DMS53 treated with DMSO at 0.1 percent for 48 hours (cell line): ENCODE measurements at regions not wholly inside any gene's neighbourhood (a gene's known extent, or its start where the extent isn't known, plus 50 kb on each side); places are given as distances from the start of the nearest gene placed in this dataset.
A peak's percentile ranks its signal among the peaks of the same experiment; 100 is the strongest.
"Not testable (repeated sequence)": the region's sequence is repeated elsewhere in the genome, so short reads cannot be mapped to it uniquely, and the experiment has no call there.

Experiments used
- DNase-seq: peaks from one replicate; lab custom pipeline; 2025; ENCODE audit not compliant: unreplicated experiment; lab: John Stamatoyannopoulos, UW

DNA sequence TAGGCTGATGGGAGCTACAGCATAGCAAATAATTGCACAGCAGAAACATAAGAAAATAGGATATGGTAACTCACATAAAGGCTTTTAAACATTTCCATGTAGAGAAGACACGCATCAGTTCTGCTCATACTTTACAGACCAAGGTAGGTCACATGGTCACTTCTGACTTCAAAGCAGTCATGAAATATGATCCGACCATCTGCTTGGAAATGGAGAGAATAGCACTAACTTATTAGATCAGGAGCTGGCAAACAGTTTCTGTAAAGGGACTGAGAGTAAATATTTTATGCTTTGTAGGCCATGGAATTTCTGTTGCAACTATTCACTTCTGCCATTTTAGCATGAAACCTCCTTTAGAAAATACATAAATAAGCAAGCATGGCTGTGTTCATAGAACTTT, 936.6 kb upstream of the FANCL start:
- DNase-seq: peak; percentile 98

DNA sequence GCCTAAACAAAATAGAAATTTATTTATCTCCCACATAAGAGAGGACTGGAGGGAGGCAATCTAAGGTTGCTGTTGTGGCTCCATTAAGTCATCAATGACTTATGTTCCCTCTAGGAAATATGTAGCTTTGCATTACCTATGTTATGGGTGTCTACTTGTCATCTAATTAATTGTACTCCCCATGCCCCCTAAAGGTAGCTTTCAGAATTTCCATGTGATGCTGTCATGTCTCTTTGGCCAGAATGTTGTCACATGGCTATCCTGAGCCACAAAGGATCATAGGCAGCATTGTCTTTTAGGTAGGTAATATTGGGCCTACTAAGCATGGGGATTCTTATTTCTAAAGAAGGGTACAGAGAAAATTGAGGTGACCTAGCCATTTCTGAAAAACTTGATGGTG, 935.6 kb upstream of the FANCL start:
- DNase-seq: peak; percentile 30

DNA sequence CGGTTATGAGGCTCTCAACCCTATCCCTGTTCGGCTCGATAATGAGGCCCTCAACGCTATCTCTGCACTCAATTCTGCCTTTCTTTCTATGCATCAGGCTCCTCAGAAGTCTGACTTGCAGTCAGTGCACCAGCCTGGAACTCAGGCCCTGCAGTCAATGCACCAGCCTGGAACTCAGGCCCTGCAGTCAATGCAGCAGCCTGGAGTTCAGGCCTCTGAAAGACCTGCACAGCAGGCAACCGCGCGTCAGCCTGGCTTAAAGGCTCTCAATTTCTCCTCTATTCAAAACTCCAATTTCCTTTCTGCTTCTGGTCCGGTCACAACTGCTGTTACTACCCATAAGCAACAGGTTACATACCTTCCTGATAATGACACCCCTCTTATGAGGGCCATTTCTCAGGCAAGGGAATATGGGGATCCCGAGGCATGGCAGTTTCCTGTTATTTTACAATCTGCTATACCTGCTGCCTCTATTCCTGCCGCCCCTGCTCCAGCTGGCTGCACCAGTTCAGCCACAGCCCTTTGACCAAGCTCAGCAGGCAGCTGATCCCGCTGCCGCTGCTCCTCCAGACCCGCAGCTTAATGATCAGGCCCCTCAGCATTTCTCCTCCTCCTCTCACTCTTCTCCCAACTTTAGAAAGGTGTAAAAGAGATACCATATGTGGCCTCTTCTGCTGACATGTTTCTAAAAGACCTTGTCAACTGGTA, 933.6 kb upstream of the FANCL start:
- no peak for DNase-seq

DNA sequence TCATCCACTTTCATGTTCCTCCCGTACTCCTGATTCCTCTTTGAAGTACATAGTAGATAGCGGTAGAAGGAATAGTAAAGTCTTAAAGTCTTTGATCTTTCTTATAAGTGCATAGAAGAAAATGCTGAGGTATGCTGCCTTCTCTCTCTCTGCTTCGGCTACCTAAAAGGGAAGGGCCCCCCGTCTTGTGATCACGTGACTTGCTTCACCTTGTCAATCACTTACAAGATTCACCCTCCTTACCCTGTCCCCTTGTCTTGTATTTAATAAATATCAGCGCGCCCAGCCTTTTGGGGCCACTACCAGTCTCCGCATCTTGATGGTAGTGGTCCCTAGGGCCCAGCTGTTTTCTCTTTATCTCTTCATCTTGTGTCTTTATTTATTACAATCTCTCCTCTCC, 932.2 kb upstream of the FANCL start:
- no peak for DNase-seq

DNA sequence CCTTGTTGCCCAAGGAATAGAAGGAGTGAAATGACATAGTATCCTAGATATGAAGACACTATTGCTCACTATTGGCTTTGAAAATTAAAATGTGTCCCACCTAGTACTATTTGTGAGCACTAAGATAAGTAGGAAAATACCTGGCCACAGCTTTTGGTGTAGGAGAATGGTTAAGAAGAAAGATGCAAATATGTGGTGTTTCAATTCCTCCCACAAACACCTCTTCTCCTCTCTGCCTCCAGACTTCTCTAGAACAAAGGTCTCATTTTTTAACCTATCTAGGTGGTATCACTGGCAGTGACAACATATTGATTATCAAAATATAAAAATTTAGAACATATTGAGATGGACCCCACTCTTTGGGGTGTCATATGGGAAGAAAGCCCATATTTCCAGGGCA, 929.9 kb upstream of the FANCL start:
- no peak for DNase-seq

DNA sequence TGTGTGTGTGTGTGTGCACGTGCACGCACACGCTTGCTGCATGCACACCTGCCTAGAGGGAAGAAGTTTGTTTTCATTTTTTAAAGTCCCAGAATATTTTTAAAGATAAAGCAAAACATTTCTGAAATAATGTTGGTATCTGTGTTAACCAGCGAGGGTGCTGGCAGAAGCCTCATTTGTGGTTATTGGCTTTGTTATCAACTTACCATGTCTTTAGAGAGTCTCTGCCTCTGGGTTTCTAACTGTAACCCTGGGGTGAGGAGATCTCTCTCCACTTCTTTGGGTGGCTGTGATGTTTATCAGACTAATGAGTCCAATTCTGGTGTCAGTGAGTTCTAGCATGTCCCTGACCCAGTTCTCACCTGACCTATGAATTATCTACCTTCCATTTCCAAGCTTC, 927.6 kb upstream of the FANCL start:
- DNase-seq: no peak

DNA sequence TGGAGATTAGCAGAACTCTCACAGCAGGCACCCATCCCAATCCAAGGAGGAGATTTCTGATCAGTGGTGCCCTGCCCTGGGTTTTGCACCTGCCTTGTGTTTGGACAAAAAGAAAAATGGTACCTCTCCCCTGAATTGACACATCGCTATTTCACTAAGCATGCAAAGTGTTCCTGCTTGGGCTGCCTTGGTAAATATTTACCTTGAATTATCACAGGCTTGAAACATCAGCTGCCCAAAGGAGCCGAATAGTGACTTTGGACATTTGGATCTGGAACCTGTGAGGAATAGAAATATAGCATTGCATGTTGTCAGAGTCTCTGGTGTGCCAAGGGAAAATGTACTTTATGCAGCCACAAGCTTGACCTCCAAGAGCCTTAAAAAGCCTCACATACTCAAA, 926.4 kb upstream of the FANCL start:
- DNase-seq: peak; percentile 80

DNA sequence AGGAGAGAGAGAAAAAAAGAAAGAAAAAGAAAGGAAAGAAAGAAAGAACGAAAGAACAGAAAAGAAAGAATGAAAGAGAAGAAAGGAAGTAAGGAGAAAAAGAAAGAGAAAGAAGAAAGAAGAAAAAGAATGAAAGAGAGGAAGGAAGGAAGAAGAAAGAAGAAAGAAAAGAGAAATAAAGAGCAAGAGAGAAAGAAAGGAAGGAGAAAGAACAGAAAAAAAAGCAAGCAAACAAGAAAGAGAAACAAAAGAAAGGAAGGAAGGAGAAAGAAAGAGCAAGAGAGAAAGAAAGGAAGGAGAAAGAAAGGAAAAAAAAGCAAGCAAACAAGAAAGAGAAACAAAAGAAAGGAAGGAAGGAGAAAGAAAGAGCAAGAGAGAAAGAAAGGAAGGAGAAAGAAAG, 916.8 kb upstream of the FANCL start:
- DNase-seq: not testable (repeated sequence)

DNA sequence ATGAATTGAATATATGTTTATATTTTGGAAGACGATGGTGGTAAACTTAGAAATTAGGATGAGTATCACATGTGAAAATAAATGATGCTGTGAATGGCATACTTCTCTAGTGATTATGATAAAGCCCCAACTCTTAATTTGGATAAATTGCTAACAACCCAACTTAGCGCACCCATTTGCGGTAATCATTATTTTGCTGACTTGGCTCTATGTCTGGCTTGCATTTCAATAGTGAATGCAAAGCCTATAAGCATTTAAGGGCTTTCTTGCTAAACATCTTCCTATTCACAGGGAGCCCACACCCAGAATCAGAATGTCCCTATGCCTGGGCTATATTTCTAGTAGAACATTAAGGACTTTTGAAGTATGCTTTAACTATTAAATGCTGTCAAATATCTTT, 910.7 kb upstream of the FANCL start:
- DNase-seq: no peak

DNA sequence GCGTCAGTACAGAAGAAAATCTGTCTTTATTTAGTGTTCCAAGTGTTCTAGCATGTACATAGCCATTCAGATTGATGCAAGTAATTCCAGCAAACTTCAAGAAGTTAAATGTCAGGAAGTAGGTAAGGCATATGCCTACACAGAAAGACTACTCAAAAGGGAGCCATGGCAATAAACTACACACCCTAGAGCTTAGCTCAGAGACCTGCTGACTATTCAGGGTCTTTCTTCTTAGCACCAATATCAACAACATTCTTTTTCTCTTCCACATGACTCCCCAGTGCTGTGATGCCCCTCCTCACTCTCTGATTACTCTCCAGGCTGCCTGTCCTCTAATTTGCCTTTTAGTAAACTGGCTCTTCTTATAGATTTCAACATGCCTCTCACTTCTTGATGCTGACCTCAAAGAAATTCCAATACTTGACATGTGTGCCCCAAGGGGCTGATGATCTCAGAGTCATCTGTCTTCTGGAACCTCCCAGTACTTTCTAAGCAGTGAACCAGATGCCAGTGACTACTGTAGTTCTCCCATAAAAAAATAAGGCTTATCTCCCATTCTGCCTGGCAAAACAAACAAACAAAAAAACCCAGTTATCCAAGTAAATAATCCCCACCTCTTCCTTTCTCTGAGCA, 909.2 kb upstream of the FANCL start:
- no peak for DNase-seq

DNA sequence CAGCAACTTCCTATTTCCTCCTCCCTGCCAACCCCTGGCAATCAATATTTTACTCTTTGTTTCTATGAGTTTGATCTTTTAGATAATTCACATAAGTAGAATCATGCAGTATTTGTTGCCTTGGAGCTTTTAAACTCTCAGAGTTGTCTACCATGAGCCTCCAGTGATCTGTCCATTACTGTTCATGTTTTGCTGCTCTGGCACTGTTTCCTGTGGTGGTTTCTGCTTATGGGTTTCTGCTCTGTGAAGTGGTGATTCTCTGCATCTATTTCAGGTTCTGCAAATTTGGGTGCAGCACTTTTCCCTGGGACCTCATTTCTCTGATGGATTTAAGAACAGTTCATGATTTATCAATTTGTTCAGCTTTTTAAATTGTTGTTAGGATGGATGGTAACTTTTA, 908.1 kb upstream of the FANCL start:
- DNase-seq: no peak

DNA sequence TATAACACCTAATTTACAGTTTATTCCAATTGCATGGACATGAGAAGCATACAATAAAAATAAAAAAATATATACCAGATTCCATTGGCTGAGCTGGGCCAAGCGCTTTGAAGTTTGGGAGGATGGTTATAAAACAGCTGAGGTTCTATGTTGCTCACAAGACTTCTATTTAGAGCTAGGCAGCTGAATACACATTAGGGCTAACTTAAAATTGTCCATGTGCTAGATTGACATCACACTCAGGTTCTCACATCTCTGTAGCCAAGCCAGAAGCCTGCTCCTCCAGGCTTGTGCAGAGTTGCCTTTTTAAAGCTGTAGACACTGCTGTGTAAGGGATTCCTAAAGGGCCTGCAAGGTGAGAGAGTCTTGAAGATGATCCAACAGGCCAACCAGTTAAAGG, 871.1 kb upstream of the FANCL start:
- DNase-seq: no peak

DNA sequence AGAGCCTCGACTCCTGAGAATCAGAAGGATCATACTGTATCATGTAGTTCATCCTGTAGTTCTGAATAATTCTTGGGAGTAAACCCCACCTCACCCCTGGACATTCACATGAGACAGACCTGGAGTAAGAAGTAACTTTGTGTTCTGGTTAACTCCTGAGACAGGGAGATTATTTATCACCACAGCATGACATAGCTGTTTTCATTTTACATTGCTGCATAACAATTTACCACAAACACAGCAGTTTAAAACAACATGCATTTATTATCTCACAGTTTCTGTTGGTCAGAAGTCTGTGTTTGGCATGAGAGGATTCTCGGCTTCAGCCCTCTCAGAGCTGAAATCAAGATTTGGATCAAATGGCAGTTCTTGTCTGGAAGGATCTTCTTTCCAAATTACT, 855.8 kb upstream of the FANCL start:
- DNase-seq: no peak

DNA sequence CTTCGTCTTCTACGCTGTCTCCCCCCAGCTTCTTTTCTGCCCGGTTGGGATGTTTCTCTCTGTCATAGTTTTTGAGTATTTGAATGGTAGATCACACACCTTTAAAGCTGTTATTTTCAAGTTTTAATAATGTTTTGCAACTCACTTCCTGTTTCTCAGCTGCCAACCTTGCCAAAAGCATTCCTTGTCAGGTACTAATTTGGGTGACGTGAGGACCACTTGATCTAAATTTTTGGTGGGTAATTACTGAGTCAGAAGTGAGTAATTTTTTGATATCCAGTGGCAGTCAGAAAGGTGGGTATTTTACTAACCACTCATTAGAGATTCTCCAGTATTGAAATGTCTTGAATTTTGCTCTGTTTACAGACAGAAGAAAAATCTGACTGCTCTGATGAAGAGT, 852.4 kb upstream of the FANCL start:
- no peak for DNase-seq

DNA sequence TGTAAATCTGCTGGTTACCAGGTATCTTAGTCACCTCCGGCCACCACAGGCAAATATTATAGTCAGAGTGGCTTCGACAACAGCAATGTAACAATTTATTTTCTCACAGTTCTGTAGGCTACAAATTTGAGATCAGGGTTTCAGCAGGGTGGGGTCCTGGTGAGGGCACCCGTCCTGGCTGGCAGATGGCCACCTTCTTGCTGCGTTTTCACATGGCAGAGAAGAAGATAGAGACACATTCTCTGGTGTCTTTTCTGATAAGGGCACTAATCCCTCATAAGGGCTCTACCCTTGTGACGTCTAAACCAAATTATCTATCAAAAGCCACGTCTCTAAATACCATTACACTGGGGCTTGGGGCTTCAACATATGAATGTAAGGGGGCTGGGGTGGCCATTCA, 843.2 kb upstream of the FANCL start:
- no peak for DNase-seq

DNA sequence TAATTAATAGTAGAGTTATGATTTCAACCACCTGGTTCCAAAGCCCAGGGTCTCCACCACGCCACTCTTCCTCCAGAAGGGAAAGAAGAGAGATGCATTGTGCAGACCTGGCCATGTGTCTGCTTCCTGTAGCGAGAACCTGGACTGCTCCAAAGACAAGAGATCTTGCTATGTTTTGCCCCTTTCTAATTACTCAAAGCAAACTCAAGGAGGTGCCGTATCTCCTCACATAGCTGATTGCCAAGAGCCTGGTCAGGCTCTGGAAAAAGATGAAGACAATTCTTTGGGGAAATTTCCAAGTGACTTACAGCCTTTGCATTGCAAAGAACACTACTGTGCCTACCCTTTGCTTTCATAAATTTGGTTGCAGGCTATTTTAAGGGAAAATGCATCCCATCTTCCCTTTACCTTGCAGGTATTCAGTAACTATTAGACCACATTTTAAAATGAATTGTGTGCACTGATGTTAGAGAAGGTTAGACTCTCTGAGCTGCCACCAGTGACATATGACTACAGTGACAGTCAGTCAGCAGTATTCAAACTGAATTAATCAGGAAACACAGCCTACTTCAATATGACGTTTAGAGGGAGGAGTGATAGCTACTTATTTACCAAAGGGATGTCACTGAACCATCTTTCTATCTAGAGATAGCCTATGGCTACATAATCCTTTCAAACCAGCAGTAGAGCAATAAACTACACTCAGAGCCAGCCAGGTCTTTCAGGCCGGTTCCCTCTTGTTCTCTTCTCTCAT, 842.1 kb upstream of the FANCL start:
- DNase-seq: peak; percentile 25

DNA sequence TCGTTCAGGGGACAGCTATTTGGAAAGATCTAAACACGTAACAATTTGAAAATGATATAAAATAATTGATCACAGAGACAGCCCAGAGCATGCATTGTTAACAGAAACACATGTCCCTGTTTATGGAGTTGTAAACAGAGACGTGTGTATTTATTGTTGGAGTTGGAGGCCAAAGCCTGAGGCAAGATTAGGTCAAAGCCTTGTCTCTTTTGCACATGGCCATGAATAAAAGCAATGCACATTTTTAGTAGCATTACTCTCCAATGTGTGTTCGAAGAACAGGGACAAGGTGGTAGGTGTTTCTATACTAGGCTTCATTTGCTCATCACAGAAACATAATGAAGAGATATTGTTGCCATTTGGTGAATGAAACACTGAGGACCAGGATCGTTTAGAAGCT, 841.5 kb upstream of the FANCL start:
- DNase-seq: no peak

DNA sequence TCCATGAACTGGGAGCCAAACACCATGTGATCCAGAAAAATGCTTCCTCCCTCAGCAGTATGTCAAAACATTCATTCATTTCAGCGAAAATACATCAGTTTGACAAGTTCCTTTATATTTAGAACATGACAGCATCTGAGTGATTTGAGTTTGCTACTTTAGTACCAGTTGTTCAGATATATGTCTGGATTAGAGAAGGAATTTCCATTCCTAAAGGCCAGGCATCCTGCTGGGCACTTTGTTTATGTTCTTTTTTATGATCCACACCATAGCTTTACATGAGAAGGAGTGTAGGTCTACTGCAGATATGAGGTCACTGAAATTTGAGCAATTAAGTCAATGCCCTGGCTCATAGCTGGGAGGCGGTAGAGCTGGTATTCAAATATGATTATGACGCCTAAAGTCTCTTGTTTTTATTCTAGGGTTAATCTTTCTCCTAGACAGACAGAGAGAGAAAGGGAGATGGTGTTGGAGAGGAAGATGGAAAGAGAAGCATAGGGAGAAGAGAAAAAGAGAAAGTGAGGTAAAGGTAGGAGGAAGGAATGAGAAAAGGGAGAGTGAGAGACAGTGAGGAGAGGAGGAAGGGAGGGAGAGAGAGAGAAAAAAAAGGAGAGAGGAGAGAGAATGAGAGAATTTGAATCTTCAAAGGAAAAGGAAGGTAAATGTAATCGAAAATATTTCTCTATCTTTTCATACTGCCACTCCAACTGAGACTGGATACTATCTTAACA, 839.5 kb upstream of the FANCL start:
- DNase-seq: no peak

DNA sequence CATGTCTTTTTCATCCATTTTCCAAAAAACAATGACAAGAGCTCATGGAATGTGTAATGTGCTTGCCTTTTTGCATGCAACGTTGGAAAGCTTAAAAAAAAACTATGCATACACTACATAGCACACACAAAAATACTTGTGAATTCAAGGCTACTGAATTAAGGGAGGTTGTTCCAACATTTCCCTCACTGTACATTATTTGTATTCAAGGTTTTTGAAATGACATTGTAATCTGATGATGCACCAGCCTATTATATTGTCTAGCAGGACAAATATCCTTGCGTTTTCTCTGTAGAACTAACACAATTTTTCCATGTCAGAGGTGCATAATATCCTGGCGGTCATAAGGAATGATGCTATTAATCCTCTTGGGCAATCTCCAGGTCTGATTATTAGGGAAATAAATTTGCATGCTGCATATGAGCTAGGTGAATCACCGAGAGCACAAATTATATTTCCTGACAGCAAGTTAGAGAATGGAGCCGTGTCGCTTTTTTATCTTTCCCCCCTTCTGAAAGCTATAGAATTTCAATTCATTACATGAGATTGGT, 836.9 kb upstream of the FANCL start:
- no peak for DNase-seq

DNA sequence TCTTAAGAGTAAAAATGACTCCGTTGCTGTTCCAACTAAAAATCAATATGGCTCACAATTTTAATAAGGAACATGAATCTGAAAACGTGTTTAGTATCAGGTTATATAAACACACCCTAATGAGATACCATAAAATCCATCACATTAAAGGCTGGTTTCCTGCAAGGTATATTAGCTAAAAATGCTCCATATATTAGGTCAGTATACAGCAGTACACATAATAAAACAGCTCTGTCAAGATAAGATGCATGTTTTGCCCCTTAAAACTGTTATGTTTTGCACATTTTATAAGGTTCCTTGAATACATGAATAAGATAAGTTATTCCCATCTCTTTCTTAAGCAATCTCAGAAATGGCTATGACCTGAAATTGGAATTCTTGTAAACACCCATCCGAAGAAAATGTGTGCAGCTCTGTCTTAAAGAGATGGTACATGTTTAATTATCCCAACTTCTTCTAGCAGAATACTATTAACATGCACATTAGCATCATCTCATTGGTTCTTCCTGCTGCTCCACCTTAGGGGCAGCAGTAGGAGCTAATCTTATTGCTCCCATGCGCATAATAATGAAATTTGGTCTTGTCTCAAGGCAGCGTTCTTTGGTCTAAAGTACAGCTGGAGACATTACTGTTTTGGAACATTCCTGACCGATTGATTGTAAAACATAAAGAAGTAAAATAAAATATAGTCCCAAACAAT, 836.1 kb upstream of the FANCL start:
- no peak for DNase-seq

DNA sequence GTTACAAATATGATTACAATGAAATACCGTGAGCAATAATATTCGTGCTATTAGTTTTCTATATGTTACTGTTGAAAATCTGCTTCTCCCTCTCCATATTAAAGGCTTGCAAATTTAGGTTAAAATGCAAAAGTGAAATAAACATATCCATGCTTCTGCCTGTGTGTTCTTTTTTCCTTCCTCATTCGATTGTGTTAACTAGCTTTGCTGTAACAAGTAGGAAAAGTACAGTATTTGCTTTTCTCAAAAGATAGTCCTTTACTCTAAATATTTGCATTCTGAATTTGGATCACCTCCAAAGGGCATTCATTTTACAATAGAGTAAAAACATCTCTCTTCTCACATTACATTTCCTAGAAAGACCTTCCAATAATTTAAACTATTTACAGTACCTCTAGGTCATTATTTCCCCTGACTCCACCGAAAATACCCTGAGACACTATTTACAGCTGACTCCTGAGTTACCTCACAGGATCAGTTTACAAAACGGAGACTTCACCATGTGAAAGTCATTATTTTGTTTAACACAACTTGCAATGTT, 835.0 kb upstream of the FANCL start:
- peak; percentile 75 for DNase-seq
